ENCODE measurements at regions not wholly inside any gene's neighbourhood (a gene's known extent, or its start where the extent isn't known, plus 50 kb on each side); places are given as distances from the start of the nearest gene placed in this dataset.

DNA sequence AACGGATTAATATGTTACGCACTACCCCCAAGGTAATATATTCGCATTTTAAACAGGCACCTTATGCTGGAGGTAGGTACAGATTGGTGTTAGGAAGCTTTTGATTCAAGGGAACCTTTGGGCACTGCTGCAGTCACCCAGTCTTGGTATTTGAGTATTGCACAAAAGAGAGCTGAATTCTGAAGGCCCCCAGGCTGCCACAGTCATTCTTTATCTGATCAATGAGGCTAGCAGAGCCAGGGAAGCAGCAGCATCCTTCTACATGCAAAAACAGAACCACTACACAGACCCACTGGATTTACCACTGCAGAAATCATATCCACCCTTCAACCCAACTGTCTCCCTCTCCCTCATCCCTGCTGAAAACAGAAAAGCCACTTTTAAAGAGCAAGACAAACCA is 121.2 kb upstream of the GRIN3A start (continued):
- TF ChIP-seq NRF1 (IDR thresholded peaks at IDR 0.05; ENCODE audit: low read depth, low read length): no peak
- TF ChIP-seq, protein P1, sequence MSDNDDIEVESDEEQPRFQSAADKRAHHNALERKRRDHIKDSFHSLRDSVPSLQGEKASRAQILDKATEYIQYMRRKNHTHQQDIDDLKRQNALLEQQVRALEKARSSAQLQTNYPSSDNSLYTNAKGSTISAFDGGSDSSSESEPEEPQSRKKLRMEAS (IDR thresholded peaks at IDR 0.05): no peak
- TF ChIP-seq CBX5 (IDR thresholded peaks at IDR 0.05; ENCODE audit: low read depth, low read length): no peak

All from H1 (cell line).